ENCODE measurements at regions not wholly inside any gene's neighbourhood (a gene's known extent, or its start where the extent isn't known, plus 50 kb on each side); places are given as distances from the start of the nearest gene placed in this dataset.

- H3K27me3 ChIP-seq = peaks cover 0 to 34% (median 18%) of the 10 kb centered on the region in 11 experiments; a peak in 16 of 22 replicates
- H3K4me3 ChIP-seq = no peak overlapping the region
- H4K20me1 ChIP-seq = no peaks in the 10 kb centered on the region
- no peak for TF ChIP-seq Cebpa-rat (IDR thresholded peaks at IDR 0.05)
- H3K4me2 ChIP-seq = peak overlapping the region in 8 of 11 experiments; percentile 8 to 38 (median 26); a peak in 11 of 22 replicates
- H3K9me3 ChIP-seq (replicated peaks in 1 of 11) = no peaks in the 10 kb centered on the region
- H3K9ac ChIP-seq = no peak overlapping the region
- H3K4me1 ChIP-seq = peaks cover 0 to 15% (median 9%) of the 10 kb centered on the region in 10 experiments; a peak in 11 of 20 replicates
- no peaks in the 10 kb centered on the region for H3K36me3 ChIP-seq
- H3K27ac ChIP-seq = no peak overlapping the region
Observed at GRCh38 chr5:68739752-68740151, 354.1 kb upstream of the SLC30A5 start.

GRCh38 chr5:68740226-68740910, 353.4 kb upstream of the SLC30A5 start:
- H3K9me3 ChIP-seq (replicated peaks in 1 of 11) = no peaks in the 10 kb centered on the region
- no peak overlapping the region for H3K27ac ChIP-seq
- no peak for TF ChIP-seq Cebpa-rat (IDR thresholded peaks at IDR 0.05)
- H3K4me3 ChIP-seq = no peak overlapping the region
- H3K4me2 ChIP-seq = peak overlapping the region in 7 of 11 experiments; percentile 8 to 33 (median 23); a peak in 10 of 22 replicates
- H3K9ac ChIP-seq = no peak overlapping the region
- no peaks in the 10 kb centered on the region for H4K20me1 ChIP-seq
- H3K27me3 ChIP-seq = peaks cover 0 to 34% (median 18%) of the 10 kb centered on the region in 11 experiments; a peak in 16 of 22 replicates
- peaks cover 0 to 15% (median 9%) of the 10 kb centered on the region in 10 experiments; a peak in 11 of 20 replicates for H3K4me1 ChIP-seq
- no peaks in the 10 kb centered on the region for H3K36me3 ChIP-seq

- Histone ChIP-seq H3K27ac (no peak overlapping the region), H4K20me1 (no peaks in the 10 kb centered on the region)
- no peak for TF ChIP-seq Cebpa-rat (IDR thresholded peaks at IDR 0.05)
Observed at GRCh38 chr5:68744206-68744605, 349.6 kb upstream of the SLC30A5 start.

GRCh38 chr5:68745448-68745847, 348.4 kb upstream of the SLC30A5 start:
- Histone ChIP-seq H3K27me3 (peaks cover 0 to 16% (median 8%) of the 10 kb centered on the region in 11 experiments; a peak in 10 of 22 replicates), H3K36me3 (no peaks in the 10 kb centered on the region), H3K4me2 (0 out of 22 replicates have a peak overlapping the region, but pooled peaks of 2 of the 11 experiments have one; percentile 7 to 26), H3K4me1 (peaks cover 0 to 10% (median 3%) of the 10 kb centered on the region in 10 experiments; a peak in 9 of 20 replicates), H3K9ac (no peak overlapping the region), H3K27ac (no peak overlapping the region), H3K9me3 (replicated peaks in 1 of 11) (no peaks in the 10 kb centered on the region), H3K4me3 (no peak overlapping the region), H4K20me1 (no peaks in the 10 kb centered on the region)
- TF ChIP-seq Cebpa-rat (IDR thresholded peaks at IDR 0.05) = no peak

More at GRCh38 chr5:68744206-68744605, 349.6 kb upstream of the SLC30A5 start:
- Histone ChIP-seq H3K36me3 (no peaks in the 10 kb centered on the region), H3K9me3 (replicated peaks in 1 of 11) (no peaks in the 10 kb centered on the region), H3K9ac (no peak overlapping the region), H3K4me2 (no peak overlapping the region), H3K4me1 (peaks cover 0 to 21% (median 11%) of the 10 kb centered on the region in 10 experiments; a peak in 12 of 20 replicates), H3K4me3 (no peak overlapping the region), H3K27me3 (peaks cover 0 to 24% (median 13%) of the 10 kb centered on the region in 11 experiments; a peak in 15 of 22 replicates)

- H3K27ac ChIP-seq = no peak overlapping the region
- TF ChIP-seq Cebpa-rat (IDR thresholded peaks at IDR 0.05) = no peak
Observed at GRCh38 chr5:68746220-68746619, 347.6 kb upstream of the SLC30A5 start.

GRCh38 chr5:68746643-68747420, 347.0 kb upstream of the SLC30A5 start:
- Histone ChIP-seq H3K27me3 (peaks cover 0 to 5% (median 0%) of the 10 kb centered on the region in 11 experiments; a peak in 2 of 22 replicates), H3K9ac (no peak overlapping the region), H3K4me2 (no peak overlapping the region; a peak in 1 of 22 replicates), H4K20me1 (no peaks in the 10 kb centered on the region), H3K4me3 (no peak overlapping the region), H3K4me1 (peaks cover 0 to 10% (median 2%) of the 10 kb centered on the region in 10 experiments; a peak in 7 of 20 replicates), H3K9me3 (replicated peaks in 1 of 11) (no peaks in the 10 kb centered on the region), H3K36me3 (no peaks in the 10 kb centered on the region), H3K27ac (no peak overlapping the region)
- no peak for TF ChIP-seq Cebpa-rat (IDR thresholded peaks at IDR 0.05)

More at GRCh38 chr5:68746220-68746619, 347.6 kb upstream of the SLC30A5 start:
- H3K9me3 ChIP-seq (replicated peaks in 1 of 11) = no peaks in the 10 kb centered on the region
- H3K36me3 ChIP-seq = no peaks in the 10 kb centered on the region
- H3K9ac ChIP-seq = no peak overlapping the region
- H3K4me1 ChIP-seq = peaks cover 0 to 10% (median 2%) of the 10 kb centered on the region in 10 experiments; a peak in 7 of 20 replicates
- peaks cover 0 to 9% (median 1%) of the 10 kb centered on the region in 11 experiments; a peak in 9 of 22 replicates for H3K27me3 ChIP-seq
- H3K4me2 ChIP-seq = peak overlapping the region in 5 of 11 experiments; percentile 7 to 26 (median 17); a peak in 5 of 22 replicates
- H3K4me3 ChIP-seq = no peak overlapping the region
- H4K20me1 ChIP-seq = no peaks in the 10 kb centered on the region

- no peak for TF ChIP-seq Cebpa-rat (IDR thresholded peaks at IDR 0.05)
- H3K4me1 ChIP-seq = peaks cover 0 to 10% (median 2%) of the 10 kb centered on the region in 10 experiments; a peak in 7 of 20 replicates
- no peak overlapping the region for H3K9ac ChIP-seq
- no peaks in the 10 kb centered on the region for H4K20me1 ChIP-seq
- H3K4me3 ChIP-seq = no peak overlapping the region
- H3K27me3 ChIP-seq = no peaks in the 10 kb centered on the region
- no peaks in the 10 kb centered on the region for H3K36me3 ChIP-seq
- no peak overlapping the region for H3K4me2 ChIP-seq
- H3K9me3 ChIP-seq (replicated peaks in 1 of 11) = no peaks in the 10 kb centered on the region
- no peak overlapping the region for H3K27ac ChIP-seq
Observed at GRCh38 chr5:68747521-68747920, 346.3 kb upstream of the SLC30A5 start.

- Histone ChIP-seq H3K27ac (no peak overlapping the region), H3K9ac (no peak overlapping the region), H3K9me3 (replicated peaks in 1 of 11) (no peaks in the 10 kb centered on the region), H3K36me3 (no peaks in the 10 kb centered on the region), H3K4me2 (no peak overlapping the region), H4K20me1 (no peaks in the 10 kb centered on the region), H3K27me3 (no peaks in the 10 kb centered on the region), H3K4me1 (peaks cover 0 to 10% (median 2%) of the 10 kb centered on the region in 10 experiments; a peak in 7 of 20 replicates), H3K4me3 (no peak overlapping the region)
- TF ChIP-seq Cebpa-rat (IDR thresholded peaks at IDR 0.05) = no peak
Observed at GRCh38 chr5:68748101-68748500, 345.7 kb upstream of the SLC30A5 start.

GRCh38 chr5:68749077-68749476, 344.7 kb upstream of the SLC30A5 start:
- no peak overlapping the region for H3K9ac ChIP-seq
- peaks cover 0 to 10% (median 2%) of the 10 kb centered on the region in 10 experiments; a peak in 7 of 20 replicates for H3K4me1 ChIP-seq
- H3K4me3 ChIP-seq = no peak overlapping the region
- TF ChIP-seq Cebpa-rat (IDR thresholded peaks at IDR 0.05) = no peak
- no peaks in the 10 kb centered on the region for H3K9me3 ChIP-seq (replicated peaks in 1 of 11)
- no peak overlapping the region for H3K27ac ChIP-seq
- no peaks in the 10 kb centered on the region for H3K27me3 ChIP-seq
- H4K20me1 ChIP-seq = no peaks in the 10 kb centered on the region
- H3K4me2 ChIP-seq = 0 out of 22 replicates have a peak overlapping the region, but pooled peaks of 1 of the 11 experiments have one; percentile 11
- no peaks in the 10 kb centered on the region for H3K36me3 ChIP-seq

All from BLaER1 treated with 17β-estradiol and CSF1 and Interleukin-3, amounts not matched to agents 10 nM and 100 nM (cell line).